ENCODE measurements at regions not wholly inside any gene's neighbourhood (a gene's known extent, or its start where the extent isn't known, plus 50 kb on each side); places are given as distances from the start of the nearest gene placed in this dataset.

GRCh38 chr7:41584746-41585145 is 118.1 kb downstream of the INHBA start:
- no peaks in the 10 kb centered on the region for H3K27me3 ChIP-seq (ENCODE audit: control insufficient read depth, insufficient read depth, low read length, poor library complexity, severe bottlenecking)
- H3K27ac ChIP-seq (ENCODE audit: low read depth, low read length), result no peak overlapping the region
- Mint-ChIP-seq H3K4me1 (no peaks in the 10 kb centered on the region), H3K4me3 (no peak overlapping the region), H3K27ac (no peak overlapping the region), H3K27me3 (ENCODE audit: insufficient read depth) (no peaks in the 10 kb centered on the region), H3K9me3 (no peaks in the 10 kb centered on the region), H3K36me3 (ENCODE audit: low read depth) (no peaks in the 10 kb centered on the region)
- no peak for TF ChIP-seq CTCF (conservative IDR thresholded peaks at IDR 0.05)
- no peaks in the 10 kb centered on the region for H3K4me1 ChIP-seq (ENCODE audit: control insufficient read depth, insufficient read depth, low read length)
- no peaks in the 10 kb centered on the region for H3K36me3 ChIP-seq (ENCODE audit: control insufficient read depth, insufficient read depth, low read length)
- H3K4me3 ChIP-seq (ENCODE audit: low read length), result no peak overlapping the region
- no peak overlapping the region for H3K9ac ChIP-seq (ENCODE audit: extremely low read depth, low read length, poor library complexity, severe bottlenecking)
- no peak for DNase-seq
- no peaks in the 10 kb centered on the region for H3K9me3 ChIP-seq (ENCODE audit: control insufficient read depth, low read length)
- WGBS, 2 experiments (ENCODE audit: insufficient coverage in 1 of 2, insufficient read length in 1 of 2), result 85 to 88% methylated on average over 4 to 5 of the region's 5 CpGs

DNA sequence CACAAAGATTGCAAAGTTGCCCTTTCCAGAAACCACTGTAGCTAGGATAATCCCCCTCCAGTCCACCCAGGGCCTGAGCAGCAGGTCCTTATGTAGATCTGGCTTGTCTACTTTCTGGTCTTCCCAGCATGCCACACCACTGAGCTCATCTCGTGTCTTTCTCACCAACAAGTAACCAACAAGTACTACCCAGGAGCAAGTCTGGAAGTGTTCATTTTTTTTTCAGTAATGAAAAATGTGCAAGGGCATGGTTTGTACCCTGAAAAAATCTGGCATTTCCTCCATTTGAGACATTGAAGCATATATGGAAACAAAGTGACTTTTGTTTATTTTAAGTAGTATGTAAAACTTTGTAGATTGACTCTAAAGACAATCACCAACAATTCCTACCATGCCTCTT is 120.8 kb downstream of the INHBA start:
- no peak for DNase-seq
- H3K4me3 ChIP-seq (ENCODE audit: low read length), result no peak overlapping the region
- no peaks in the 10 kb centered on the region for H3K4me1 ChIP-seq (ENCODE audit: control insufficient read depth, insufficient read depth, low read length)
- no peaks in the 10 kb centered on the region for H3K36me3 ChIP-seq (ENCODE audit: control insufficient read depth, insufficient read depth, low read length)
- no peaks in the 10 kb centered on the region for H3K27me3 ChIP-seq (ENCODE audit: control insufficient read depth, insufficient read depth, low read length, poor library complexity, severe bottlenecking)
- Mint-ChIP-seq H3K4me3 (no peak overlapping the region), H3K9me3 (no peaks in the 10 kb centered on the region), H3K36me3 (ENCODE audit: low read depth) (no peaks in the 10 kb centered on the region), H3K27ac (no peak overlapping the region), H3K27me3 (ENCODE audit: insufficient read depth) (no peaks in the 10 kb centered on the region), H3K4me1 (no peaks in the 10 kb centered on the region)
- H3K9ac ChIP-seq (ENCODE audit: extremely low read depth, low read length, poor library complexity, severe bottlenecking), result no peak overlapping the region
- no peaks in the 10 kb centered on the region for H3K9me3 ChIP-seq (ENCODE audit: control insufficient read depth, low read length)
- no peak overlapping the region for H3K27ac ChIP-seq (ENCODE audit: low read depth, low read length)
- no peak for TF ChIP-seq CTCF (conservative IDR thresholded peaks at IDR 0.05)
- 85% methylated on average over 1 of the region's 1 CpG; no CpG with 5 or more reads in 1 of the 2 experiments for WGBS, 2 experiments (ENCODE audit: insufficient coverage in 1 of 2, insufficient read length in 1 of 2)

DNA sequence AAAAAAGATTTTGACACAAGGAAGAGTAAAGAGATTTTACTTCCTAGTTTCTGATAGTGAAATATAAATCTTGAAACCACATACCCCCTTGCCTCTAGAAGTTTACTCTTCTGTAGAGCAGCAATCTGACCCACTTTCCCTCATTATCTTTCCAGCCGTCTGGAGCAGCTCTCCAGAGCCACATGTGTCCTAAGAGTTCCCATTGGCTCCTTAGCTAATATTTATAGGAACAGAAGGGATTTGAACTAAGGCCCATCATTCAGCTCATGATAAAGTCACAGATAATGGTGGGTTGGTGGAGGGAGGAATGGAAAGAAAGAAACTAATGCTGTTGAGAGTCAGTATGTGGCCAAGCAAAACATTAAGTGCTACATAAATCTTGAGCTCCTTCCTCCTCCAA is 121.8 kb downstream of the INHBA start:
- no peak overlapping the region for H3K27ac Mint-ChIP-seq
- Histone ChIP-seq H3K36me3 (ENCODE audit: control insufficient read depth, insufficient read depth, low read length) (no peaks in the 10 kb centered on the region), H3K27me3 (ENCODE audit: control insufficient read depth, insufficient read depth, low read length, poor library complexity, severe bottlenecking) (no peaks in the 10 kb centered on the region), H3K27ac (ENCODE audit: low read depth, low read length) (no peak overlapping the region), H3K9me3 (ENCODE audit: control insufficient read depth, low read length) (no peaks in the 10 kb centered on the region), H3K4me3 (ENCODE audit: low read length) (no peak overlapping the region), H3K9ac (ENCODE audit: extremely low read depth, low read length, poor library complexity, severe bottlenecking) (no peak overlapping the region), H3K4me1 (ENCODE audit: control insufficient read depth, insufficient read depth, low read length) (no peaks in the 10 kb centered on the region)
- no peak for DNase-seq
- no peaks in the 10 kb centered on the region for H3K36me3 Mint-ChIP-seq (ENCODE audit: low read depth)
- H3K4me1 Mint-ChIP-seq, result no peaks in the 10 kb centered on the region
- no peak for TF ChIP-seq CTCF (conservative IDR thresholded peaks at IDR 0.05)
- no peak overlapping the region for H3K4me3 Mint-ChIP-seq
- 88% methylated on average over 1 of the region's 1 CpG; no CpG with 5 or more reads in 1 of the 2 experiments for WGBS, 2 experiments (ENCODE audit: insufficient coverage in 1 of 2, insufficient read length in 1 of 2)
- H3K27me3 Mint-ChIP-seq (ENCODE audit: insufficient read depth), result no peaks in the 10 kb centered on the region
- H3K9me3 Mint-ChIP-seq, result no peaks in the 10 kb centered on the region
